ENCODE measurements at regions not wholly inside any gene's neighbourhood (a gene's known extent, or its start where the extent isn't known, plus 50 kb on each side); places are given as distances from the start of the nearest gene placed in this dataset.
"Not testable (repeated sequence)": the region's sequence is repeated elsewhere in the genome, so short reads cannot be mapped to it uniquely, and the experiment has no call there.

DNA sequence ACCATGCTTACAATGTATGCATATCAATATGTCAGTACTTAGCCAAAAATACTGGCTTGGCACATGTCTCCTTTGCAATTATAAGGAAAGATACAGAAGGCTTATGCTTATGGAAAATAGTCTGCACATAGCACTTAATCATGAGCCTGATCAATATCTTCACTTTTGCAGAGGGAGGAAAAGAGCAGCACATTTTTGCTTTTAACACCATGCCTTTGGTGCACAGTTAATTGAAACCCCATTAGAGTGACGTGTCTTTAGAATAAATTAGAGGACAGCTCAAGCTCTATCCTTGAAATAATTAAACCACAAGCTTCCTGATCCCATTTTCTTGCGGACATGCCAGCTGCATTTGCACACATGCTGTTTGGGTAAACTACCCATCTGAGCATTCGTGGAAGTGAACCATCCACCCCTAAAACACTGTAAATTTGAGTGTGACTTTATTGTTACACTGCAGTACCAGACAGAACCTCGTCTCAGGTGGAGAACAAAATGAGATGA, 839.9 kb upstream of the MGAT4C start:
- no peak for DNase-seq (ENCODE audit: low read depth, low spot score)

DNA sequence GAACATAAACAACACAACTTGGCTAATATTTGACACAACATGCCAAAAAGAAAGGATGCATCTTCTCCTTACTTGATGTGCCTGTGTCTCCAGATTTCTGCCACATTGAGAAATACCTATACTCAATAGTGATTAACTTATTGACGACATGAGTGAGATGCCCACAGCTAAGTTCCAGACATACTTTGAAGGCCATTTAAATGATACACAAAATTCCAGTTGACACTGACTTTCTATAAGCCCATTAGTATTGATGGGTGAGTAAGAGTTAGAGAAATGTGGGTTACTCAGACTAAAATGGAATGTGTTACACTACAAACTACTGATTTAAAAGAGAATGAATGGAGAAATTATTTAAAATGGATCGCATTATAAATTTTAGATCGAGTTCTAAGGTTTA, 838.2 kb upstream of the MGAT4C start:
- DNase-seq (ENCODE audit: low read depth, low spot score) = no peak

DNA sequence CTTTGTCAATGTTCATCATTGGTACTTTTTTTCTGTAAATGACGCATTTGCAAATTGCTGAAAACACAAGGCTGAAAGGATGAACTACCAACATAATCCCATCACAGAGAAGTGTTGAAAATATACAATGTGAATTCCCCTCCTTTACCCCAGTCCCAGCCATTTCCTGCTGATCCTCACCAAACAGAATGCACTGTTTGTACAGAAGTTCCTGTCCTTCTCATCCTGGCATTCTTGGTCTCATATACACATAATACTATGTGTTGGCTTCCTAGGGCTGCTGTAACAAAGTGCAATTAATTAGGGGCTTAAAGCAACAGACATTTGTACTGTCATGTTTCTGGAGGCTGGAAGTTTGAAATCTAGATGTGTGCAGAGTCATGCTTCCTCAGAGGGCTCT, 836.2 kb upstream of the MGAT4C start:
- no peak for DNase-seq (ENCODE audit: low read depth, low spot score)

DNA sequence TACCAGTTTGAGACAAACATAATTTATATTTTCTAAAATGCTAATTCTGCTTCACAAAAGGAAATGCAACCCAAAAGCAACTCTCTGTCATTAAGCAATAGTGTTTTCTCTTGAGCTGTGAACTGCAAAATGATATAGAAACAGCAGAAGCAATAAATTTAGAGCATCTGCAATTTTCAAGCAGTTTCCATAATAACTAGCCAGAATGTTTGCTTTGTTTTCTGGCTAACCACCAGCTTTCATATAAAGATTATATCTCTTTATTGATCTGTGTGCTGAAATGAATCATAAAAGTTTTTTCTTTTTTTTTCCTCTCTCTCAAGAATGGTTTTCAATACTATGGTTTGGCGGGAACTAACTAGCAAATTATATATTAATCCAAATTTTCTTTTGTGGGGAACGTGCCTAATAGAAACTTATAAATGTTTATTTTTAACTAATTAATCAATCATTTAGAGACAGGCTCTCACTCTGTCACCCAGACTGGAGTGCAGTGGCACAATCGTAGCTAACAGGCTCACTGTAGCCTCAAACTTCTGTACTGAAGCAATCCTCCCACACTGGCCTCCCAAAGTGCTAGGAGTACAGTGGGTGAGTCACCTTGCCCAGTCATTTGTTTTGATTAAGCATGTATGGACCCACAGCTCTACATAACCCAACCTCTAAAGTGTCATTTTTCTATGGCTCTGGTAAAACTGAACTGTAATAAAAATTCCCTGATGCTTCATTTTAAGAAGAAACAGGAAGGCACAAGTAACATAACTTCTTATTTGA, 830.1 kb upstream of the MGAT4C start:
- DNase-seq (ENCODE audit: low read depth, low spot score) = no peak

DNA sequence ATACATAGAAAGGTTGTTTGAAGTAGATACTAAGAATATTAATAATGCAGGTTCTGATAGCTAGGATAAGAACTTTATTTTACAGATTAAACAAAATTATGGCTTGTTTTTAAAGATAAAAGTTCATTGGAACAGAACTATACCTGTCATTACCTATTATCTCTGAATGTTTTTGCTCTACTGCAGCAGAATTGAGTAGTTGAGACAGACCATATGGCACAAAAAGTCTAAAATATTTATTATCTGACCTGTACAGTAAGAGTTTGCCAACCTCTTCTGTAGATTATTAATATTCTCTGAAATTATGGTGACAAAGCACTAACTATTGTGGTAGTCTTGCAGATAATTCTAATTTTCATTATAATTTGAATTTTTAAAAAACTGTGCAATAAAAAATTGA, 829.1 kb upstream of the MGAT4C start:
- no peak for DNase-seq (ENCODE audit: low read depth, low spot score)

DNA sequence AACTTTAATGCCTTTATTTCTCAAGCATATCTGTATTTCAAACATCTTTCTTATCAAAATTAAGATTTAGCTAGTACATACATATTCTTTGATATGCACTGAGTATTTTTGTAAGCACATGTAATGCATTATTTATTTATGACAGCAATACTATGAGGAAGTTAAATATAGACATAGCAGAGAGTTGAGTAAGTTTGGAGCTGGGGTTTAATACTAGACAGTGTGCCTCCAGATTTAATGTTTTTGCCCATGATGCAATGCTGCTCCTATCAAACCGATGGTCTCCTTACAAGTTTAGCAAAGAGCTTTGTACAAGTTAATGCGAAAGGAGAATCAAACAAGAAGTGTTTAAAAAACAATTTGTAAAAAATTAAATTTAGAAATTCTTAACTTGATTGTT, 826.6 kb upstream of the MGAT4C start:
- no peak for DNase-seq (ENCODE audit: low read depth, low spot score)

DNA sequence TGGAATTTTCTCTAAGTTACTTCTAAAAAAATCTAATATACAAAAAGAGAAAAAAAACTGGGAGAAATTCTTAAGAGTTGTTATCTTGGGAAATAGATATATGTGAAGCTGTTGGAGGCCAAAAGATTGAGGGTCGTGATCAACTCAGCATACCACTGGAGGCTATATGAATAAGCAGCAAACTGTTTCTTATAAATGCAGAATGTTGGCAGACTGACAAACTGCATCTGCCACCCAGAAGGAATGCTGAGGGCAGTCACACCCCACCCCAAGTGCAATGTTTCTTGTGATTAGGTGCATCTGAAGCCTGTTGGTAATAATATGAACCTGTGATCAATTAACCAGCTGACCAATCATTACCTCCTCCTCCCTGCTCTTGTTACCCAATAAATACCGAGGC, 818.6 kb upstream of the MGAT4C start:
- no peak for DNase-seq (ENCODE audit: low read depth, low spot score)

DNA sequence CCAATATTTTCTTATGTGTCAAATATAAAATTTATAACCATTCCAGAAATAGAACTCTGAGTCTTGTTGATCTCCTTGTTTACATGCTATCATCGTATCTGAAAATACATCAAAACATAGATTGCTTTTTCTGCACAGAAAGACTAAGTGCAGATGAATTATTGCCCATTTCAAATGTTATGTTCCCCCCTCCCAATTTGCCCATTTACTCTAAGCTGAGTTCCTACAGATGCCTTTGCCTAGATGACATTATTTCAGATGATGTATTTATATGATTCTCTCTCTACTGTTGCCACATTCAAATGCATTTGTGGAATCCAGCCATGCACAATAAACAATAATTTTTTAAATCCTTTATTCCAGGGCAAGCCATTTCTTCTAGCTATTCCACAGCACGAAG, 810.1 kb upstream of the MGAT4C start:
- DNase-seq (ENCODE audit: low read depth, low spot score) = no peak

DNA sequence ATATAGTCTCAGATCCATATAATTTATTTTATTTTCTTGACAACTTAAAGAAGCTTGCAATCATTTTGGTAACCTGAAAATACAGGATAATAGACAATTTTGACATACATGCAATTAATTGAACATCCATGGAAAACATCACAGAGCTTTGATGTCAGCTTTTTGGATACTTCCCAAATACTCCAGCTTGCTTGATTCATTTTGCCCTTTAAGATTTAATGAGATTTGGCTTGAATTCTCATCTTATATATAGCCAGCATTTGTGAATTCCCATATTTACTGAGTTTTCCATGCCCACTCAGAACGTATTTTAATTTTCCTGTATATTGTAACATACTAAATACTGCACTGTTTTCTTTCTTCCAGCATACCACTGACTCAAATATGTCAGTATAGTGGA, 803.0 kb upstream of the MGAT4C start:
- no peak for DNase-seq (ENCODE audit: low read depth, low spot score)

DNA sequence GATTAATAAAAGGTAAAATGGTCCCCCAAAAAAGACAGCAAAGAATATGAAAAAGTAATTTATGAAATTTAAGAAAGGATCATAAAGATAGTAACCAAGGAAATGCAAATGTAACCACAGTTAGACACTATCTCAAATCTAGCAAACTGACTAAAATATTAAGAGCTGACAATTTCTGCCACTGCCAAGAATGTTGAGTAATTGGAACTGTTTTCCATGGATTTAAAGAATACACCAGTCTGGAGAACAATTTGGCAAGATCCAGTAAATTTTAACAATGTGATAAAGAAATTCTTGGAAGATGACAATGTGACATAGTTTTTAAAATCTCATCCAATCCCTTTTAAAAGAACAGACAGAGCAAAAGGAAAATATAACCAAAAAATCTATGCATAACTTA, 798.0 kb upstream of the MGAT4C start:
- no peak for DNase-seq (ENCODE audit: low read depth, low spot score)

DNA sequence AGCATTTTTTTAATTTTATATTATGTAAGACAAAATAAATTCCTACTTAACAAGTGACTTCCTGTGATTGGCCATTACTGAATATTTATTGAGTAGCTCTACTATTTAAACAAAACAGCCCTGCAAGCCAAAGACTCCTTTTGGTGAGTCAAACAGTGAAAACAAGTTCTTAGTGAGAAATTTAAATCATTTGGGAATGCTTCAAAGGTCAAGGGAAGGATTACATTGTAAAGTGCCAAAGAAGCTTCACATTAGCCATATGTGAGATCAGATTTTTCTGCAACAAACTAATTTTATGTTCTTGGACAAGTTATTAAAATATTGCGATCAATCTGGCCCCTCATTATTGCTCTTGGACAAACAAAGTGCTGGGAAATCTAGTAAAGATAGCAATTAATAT, 795.4 kb upstream of the MGAT4C start:
- no peak for DNase-seq (ENCODE audit: low read depth, low spot score)

DNA sequence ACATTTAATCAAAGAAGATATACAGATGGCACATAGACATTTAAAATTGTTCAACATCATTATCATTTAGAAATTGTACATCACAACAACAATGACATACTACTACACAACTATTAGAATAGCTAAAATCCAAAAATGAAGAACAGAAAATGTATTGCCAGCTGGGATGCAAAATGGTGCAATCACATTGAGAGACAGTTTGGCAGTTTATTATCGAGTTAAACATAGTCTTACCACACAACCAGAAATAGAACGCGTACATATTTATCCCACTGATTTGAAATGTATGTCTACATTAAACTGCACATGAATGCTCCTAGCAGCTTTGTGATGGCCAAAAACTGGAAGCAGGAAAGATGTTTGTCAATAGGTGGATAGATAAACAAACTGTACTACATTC, 791.5 kb upstream of the MGAT4C start:
- no peak for DNase-seq (ENCODE audit: low read depth, low spot score)

DNA sequence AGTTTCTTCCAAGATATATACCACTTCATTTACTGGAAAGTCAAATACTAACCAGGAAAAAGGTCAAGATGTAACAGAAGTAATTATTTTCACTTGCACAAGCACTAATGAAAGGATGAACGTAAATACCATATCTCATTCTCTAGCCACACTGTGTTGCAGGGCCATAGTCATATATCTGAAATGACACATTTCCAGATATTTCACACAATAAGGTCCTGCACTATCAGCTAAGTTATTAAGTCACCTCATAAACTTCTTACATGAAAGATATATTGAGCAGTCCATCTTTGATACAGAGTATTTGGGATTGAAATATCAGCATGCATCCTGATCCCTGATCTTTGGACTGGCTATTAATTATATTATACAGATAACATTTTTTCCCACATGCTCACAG, 783.3 kb upstream of the MGAT4C start:
- DNase-seq (ENCODE audit: low read depth, low spot score) = no peak

DNA sequence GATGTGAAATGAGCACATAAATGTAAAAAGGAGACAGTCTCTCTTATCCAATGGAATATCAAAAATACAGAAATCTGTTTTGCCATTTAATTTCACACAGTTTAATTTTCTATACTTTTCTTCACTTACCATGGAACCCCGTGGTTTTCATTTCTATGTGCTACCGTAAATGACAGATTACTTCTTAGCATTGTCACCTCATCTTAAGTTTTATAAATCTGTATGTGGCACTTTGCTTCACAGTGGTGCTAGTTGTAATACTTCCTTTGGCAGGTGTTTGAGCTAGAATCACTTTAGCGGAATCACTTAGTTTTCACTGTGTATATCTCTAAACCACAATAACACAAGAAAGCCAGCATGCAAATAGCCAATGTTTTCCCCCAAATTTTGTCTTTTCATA, 781.9 kb upstream of the MGAT4C start:
- no peak for DNase-seq (ENCODE audit: low read depth, low spot score)

DNA sequence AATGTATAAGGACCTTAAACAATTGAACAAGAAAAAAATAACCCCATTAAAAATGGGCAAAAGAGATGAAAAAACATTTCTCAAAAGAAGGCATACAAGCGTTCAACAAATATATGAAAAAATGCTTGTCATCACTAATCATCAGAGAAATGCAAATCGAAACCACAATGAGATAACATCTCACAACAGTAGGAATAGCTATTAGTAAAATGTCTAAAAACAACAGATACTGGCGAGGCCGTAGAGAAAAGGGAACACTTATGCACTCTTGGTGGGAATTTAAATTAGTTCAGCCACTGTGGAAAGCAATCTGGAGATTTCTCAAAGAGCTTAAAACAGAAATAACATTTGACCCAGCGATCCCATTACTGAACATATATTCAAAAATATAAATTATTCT, 769.8 kb upstream of the MGAT4C start:
- DNase-seq (ENCODE audit: low read depth, low spot score) = no peak

DNA sequence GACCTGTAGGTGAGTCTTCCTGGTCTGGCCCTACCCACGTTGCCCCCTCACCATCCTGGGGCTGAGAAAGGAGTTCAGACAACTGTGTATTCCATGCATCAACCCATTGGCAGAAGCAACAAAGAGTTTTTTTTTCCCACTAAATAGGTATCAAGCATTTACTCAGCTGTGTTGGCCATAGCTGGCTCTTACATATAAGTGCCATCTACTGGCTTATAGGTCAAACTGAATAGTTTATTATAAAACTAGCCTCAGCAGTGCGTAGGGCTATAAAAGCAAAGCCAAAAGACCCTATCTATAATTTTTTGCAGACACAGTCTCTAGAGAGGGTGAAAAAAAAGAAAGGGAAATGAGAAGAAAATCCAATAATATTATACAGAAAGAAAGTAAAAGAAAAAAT, 765.2 kb upstream of the MGAT4C start:
- DNase-seq (ENCODE audit: low read depth, low spot score) = no peak

DNA sequence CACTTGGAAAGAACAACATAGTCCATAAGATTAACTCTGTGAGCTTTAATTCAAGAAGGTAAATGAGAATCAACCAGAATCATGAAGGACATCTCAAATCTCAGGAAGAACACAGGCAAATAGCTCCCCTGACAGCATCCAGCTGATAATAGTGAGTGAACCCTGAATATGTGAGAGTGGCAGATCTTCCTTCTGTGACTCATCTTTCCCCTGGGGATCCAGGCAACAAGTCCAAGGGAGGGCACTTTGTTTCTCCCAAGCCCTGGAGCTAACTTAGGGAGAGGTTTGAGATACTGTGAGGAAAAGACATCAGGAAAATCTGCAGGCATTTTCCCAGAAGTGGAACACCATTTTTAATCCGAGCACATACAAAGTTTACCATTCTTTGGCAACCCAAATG, 763.9 kb upstream of the MGAT4C start:
- DNase-seq (ENCODE audit: low read depth, low spot score) = no peak

DNA sequence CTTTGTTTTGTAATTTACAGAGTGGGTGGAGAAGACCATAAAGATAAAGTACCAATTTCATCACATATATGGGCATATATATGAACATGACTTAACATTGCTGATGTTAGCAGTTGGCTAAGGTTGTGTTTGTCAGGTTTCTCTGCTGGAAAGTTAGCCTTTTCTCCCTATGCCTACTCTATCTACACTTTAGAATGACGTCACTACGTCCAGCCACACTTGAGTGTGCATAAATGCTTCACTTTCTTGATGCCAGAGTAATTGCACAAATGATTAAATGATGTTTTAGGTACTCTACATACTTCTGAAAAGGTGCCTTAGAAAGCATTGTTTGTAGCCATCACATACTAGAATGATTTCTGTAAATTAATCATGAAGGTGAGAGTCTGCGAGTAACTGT, 759.2 kb upstream of the MGAT4C start:
- no peak for DNase-seq (ENCODE audit: low read depth, low spot score)

DNA sequence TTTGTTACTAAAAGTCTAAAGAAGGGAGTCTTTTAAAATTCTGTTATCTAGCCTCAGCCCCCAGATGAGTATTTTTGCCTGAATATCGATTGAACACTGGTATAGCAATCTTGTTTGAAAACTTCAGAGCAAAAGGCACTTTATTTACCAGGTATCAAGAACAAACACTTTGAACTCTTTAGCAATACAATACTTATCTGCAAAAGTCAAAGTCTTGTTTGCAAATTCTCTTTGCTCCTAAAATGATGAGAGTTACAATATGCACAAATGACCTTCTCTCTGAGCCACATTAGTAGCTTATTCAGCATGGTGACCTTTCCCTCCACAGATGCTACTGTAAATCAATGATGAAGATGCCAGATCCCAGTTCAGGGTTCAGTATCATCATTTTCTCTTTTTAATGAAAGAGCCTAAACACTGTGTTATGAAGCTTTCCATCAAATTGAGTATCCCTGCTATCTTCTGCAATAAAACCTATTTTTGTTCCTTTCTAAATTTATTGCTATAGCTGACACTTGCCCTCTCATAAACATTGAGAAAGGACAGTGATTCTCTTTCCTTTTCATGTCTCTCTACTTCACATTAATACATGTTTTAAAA, 752.7 kb upstream of the MGAT4C start:
- DNase-seq (ENCODE audit: low read depth, low spot score) = no peak

DNA sequence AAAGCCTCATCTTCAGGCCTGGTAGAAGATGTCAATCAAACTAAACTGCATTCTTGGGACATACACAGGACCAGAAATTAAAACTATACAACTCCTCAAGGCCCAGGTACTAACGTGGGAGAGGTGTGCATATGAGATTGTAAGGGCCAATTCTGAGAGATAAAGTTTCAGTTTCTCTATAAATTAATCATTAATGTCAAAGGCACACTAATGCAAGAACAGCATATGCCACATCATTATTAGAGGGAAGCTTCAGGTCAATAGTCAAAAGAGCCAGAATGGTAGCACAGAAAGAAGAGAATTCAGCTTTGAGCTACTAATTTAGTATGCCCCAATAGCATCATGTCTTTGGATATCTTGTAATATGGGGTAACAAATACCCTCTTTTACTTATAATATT, 744.9 kb upstream of the MGAT4C start:
- no peak for DNase-seq (ENCODE audit: low read depth, low spot score)

DNA sequence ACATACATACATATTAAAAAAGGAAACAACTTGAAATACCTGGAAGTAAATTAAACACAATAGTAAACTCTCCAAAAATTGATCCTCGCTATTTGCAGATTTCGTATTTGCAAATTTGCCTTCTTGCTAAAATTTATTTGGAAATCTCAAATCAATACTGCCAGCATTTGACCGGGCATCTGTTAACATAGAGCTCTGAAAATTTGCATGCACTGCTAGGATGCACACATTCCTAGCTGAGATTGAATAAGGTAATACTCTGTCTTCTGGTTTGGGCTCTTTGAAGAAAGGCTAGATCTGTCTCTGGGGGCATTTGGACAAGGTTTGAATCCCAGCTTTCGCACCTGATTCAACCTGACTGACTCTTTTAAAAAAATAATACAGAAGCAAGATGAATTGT, 729.1 kb upstream of the MGAT4C start:
- DNase-seq (ENCODE audit: low read depth, low spot score) = no peak

DNA sequence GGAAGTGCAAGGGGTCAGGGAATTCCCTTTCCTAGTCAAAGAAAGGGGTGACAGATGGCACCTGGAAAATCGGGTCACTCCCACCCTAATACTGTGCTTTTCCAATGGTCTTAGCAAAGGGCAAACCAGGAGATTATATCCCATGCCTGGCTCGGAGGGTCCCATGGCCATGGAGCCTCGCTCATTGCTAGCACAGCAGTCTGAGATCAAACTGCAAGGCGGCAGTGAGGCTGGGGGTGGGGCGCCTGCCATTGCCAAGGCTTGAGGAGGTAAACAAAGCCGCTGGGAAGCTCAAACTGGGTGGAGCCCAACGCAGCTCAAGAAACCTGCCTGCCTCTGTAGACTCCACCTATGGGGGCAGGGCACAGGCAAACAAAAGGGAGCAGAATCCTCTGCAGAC, 714.4 kb upstream of the MGAT4C start:
- DNase-seq (ENCODE audit: low read depth, low spot score) = not testable (repeated sequence)

DNA sequence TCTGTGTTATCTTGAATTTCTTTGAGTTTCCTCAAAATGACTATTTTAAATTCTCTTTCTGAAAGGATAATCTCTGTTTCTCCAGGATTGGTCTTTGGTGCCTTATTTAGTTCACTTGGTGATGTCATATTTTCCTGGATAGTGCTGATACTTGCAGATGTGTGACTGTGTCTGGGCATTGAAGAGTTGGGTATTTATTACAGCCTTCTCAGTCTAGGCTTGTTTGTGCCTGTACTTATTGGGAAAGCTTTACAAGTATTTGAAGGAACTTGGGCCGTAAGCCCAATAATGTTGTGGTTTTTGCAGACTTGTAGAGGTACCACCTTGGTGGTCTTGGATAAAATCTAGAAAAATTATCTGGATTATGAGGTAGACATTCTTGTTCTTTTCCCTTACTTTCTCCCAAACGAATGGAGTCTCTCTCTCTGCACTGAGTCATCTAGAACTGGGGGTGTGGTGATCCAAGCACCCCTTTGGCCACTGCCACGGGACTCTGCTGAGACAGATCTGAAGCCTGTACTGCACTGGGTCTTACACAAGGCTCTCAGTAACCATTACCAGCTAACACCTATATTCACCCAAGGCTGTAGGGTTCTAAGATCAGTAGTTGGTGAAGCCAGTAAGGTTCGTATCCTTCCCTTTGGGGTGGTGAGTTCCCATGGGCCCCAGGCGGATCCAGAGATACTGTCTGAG, 703.7 kb upstream of the MGAT4C start:
- DNase-seq (ENCODE audit: low read depth, low spot score) = no peak
